K562 (cell line): ENCODE measurements at regions not wholly inside any gene's neighbourhood (a gene's known extent, or its start where the extent isn't known, plus 50 kb on each side); places are given as distances from the start of the nearest gene placed in this dataset.

Source experiments
- HDAC6 ChIP-seq: IDR thresholded peaks from 2 replicates; pipeline ENCODE4 v1.6.1; 2012; ENCODE audit warnings: low read depth, mild to moderate bottlenecking, control low read depth, inconsistent platforms, low read length, moderate library complexity
- HDGF ChIP-seq: fragments of 450-650 bp; IDR thresholded peaks from 2 replicates; pipeline ENCODE4 v1.6.1; 2016
- ILF3 ChIP-seq: fragments of 450-650 bp; IDR thresholded peaks from 2 replicates; pipeline ENCODE4 v1.6.1; 2018; ENCODE audit warnings: antibody characterized with exemption, mild to moderate bottlenecking, moderate library complexity, borderline replicate concordance
- KAT7 ChIP-seq: sonication (generic); formaldehyde crosslinking; IDR thresholded peaks from 2 replicates; pipeline ENCODE4 v1.8.0; 2022; ENCODE audit warnings: missing genetic modification reagents, mild to moderate bottlenecking, borderline replicate concordance
- MITF ChIP-seq: IDR thresholded peaks from 2 replicates; pipeline ENCODE4 v1.6.1; 2014; ENCODE audit warnings: antibody characterized with exemption
- RREB1 ChIP-seq: fragments of 250-450 bp; sonication (Bioruptor Pico); IDR thresholded peaks from 2 replicates; pipeline ENCODE4 v1.4.0; 2020
- SRSF3 ChIP-seq: fragments of 200-400 bp; formaldehyde crosslinking; IDR thresholded peaks from 2 replicates; pipeline ENCODE4 v1.6.1; 2016; ENCODE audit warnings: mild to moderate bottlenecking, low read length, moderate library complexity; ENCODE audit not compliant: insufficient read depth
- ZBTB9 ChIP-seq: fragments of 450-650 bp; formaldehyde crosslinking; IDR thresholded peaks from 2 replicates; pipeline ENCODE4 v1.4.0; 2020; ENCODE audit warnings: mild to moderate bottlenecking, moderate library complexity
- ZNF318 ChIP-seq, 2 experiments: fragments of 450-650 bp; IDR thresholded peaks; 2 replicates each; pipeline ENCODE4 v1.6.1; 2016; ENCODE audit warnings: mild to moderate bottlenecking in 2 of 2, borderline replicate concordance in 1 of 2, low read depth in 1 of 2, moderate library complexity in 1 of 2

GRCh38 chr2:157934684-157935377 is 58.7 kb upstream of the ACVR1 start (continued):
- TF ChIP-seq RREB1 (CRISPR knock-in tag) (no peak), ZBTB9 (CRISPR knock-in tag) (no peak), MITF (no peak), HDGF (no peak), SRSF3 (no peak), KAT7 (no peak), ZNF318 (IDR thresholded peaks at IDR 0.05; ENCODE audit: borderline replicate concordance in 1 of 2, low read depth in 1 of 2) (no peak), ILF3 (no peak), HDAC6 (no peak)
